PC-3 (cell line): ENCODE measurements at regions not wholly inside any gene's neighbourhood (a gene's known extent, or its start where the extent isn't known, plus 50 kb on each side); places are given as distances from the start of the nearest gene placed in this dataset.

Experiments used
- CTCF ChIP-seq: fragments of 300-600 bp; sonication (generic); conservative IDR thresholded peaks from 2 replicates; pipeline ENCODE4 v1.5.1; 2017; ENCODE audit warnings: antibody characterized with exemption, low read depth, mild to moderate bottlenecking, low read length
- EZH2 ChIP-seq: fragments of 300-600 bp; sonication (generic); IDR thresholded peaks from one replicate; pipeline ENCODE4 v1.6.1; 2017; ENCODE audit warnings: antibody characterized with exemption, mild to moderate bottlenecking, low read length; ENCODE audit not compliant: unreplicated experiment
- EZH2phosphoT487 ChIP-seq: fragments of 300-600 bp; sonication (generic); IDR thresholded peaks from 2 replicates; pipeline ENCODE4 v1.6.1; 2018; ENCODE audit warnings: mild to moderate bottlenecking, antibody characterized with exemption, low read length, borderline replicate concordance

DNA sequence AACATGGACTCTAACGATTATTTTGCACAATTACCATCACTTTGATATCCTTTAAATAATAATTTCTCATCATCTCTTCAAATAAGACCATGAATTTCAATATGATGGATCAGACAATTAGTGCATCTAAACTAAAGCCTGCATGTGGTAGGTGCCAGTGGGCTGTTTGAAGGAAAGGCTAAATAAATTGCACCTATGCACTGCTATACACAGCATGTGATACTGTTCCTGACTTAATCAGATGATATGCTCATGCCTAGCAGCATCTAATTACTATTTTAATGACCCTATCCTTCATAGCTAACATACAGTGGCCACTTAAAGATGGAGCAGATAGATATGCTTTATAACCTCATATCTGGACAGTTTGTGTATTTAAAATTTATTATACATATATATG lies 731.6 kb upstream of the MANEA start:
- TF ChIP-seq EZH2 (no peak), CTCF (no peak), EZH2phosphoT487 (no peak)
